ENCODE measurements at regions not wholly inside any gene's neighbourhood (a gene's known extent, or its start where the extent isn't known, plus 50 kb on each side); places are given as distances from the start of the nearest gene placed in this dataset.

GRCh38 chr1:65623895-65624294, 168.8 kb upstream of the PDE4B start:
- no peak overlapping the region for H3K27ac ChIP-seq (ENCODE audit: low read depth, low read length)
- H3K9me3 ChIP-seq (ENCODE audit: insufficient read depth, low read depth, low read length) = no peaks in the 10 kb centered on the region
- no peak overlapping the region for H2AFZ ChIP-seq (ENCODE audit: low read depth, low read length)
- Mint-ChIP-seq H3K27ac (ENCODE audit: unreplicated experiment) (no peak overlapping the region), H3K9me3 (ENCODE audit: unreplicated experiment) (no peaks in the 10 kb centered on the region), H3K27me3 (ENCODE audit: low read depth, unreplicated experiment) (no peaks in the 10 kb centered on the region), H3K36me3 (ENCODE audit: low read depth, unreplicated experiment) (no peaks in the 10 kb centered on the region), H3K4me1 (ENCODE audit: low read depth, unreplicated experiment) (peaks cover 15% of the 10 kb centered on the region), H3K4me3 (ENCODE audit: unreplicated experiment) (peak overlapping the region; percentile 1)
- no peak for TF ChIP-seq EZH2 (IDR thresholded peaks at IDR 0.05; ENCODE audit: insufficient read depth, low read length)
- TF ChIP-seq, protein P1, sequence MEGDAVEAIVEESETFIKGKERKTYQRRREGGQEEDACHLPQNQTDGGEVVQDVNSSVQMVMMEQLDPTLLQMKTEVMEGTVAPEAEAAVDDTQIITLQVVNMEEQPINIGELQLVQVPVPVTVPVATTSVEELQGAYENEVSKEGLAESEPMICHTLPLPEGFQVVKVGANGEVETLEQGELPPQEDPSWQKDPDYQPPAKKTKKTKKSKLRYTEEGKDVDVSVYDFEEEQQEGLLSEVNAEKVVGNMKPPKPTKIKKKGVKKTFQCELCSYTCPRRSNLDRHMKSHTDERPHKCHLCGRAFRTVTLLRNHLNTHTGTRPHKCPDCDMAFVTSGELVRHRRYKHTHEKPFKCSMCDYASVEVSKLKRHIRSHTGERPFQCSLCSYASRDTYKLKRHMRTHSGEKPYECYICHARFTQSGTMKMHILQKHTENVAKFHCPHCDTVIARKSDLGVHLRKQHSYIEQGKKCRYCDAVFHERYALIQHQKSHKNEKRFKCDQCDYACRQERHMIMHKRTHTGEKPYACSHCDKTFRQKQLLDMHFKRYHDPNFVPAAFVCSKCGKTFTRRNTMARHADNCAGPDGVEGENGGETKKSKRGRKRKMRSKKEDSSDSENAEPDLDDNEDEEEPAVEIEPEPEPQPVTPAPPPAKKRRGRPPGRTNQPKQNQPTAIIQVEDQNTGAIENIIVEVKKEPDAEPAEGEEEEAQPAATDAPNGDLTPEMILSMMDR (IDR thresholded peaks at IDR 0.05; ENCODE audit: insufficient read depth, low read depth, low read length) = no peak
- no peak for FAIRE-seq
- H3K36me3 ChIP-seq (ENCODE audit: insufficient read depth, low read length) = no peaks in the 10 kb centered on the region
- DNase-seq (ENCODE audit: low read depth) = no peak
- no peak overlapping the region for H3K4me3 ChIP-seq (ENCODE audit: insufficient read depth, low read depth, low read length)
- no peaks in the 10 kb centered on the region for H3K27me3 ChIP-seq (ENCODE audit: insufficient read depth, low read length)
- no peaks in the 10 kb centered on the region for H3K79me2 ChIP-seq (ENCODE audit: insufficient read depth, low read length)
- H4K20me1 ChIP-seq (ENCODE audit: insufficient read depth, low read length) = no peaks in the 10 kb centered on the region
- no peaks in the 10 kb centered on the region for H3K4me1 ChIP-seq (ENCODE audit: insufficient read depth, low read length)
- H3K9ac ChIP-seq (ENCODE audit: low read length) = no peak overlapping the region
- no peak overlapping the region for H3K4me2 ChIP-seq (ENCODE audit: low read length)

DNA sequence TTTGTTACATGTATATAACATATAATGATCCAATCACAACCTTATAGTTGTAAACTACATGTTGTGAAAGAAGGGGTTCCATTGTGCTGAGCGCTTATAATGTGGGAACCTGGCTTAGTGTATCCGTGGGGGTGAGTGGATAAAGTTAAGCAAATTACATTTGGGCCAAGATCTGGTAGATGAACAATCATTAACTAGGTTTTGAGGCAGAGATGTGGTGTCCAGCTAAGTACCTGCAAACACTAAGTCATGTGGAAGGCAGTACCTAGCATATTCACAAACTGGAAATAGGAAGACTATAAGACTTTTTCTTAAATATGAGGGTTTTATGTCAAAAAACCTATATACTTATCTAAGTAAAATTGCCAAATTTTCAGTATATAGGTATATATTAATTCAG, 167.2 kb upstream of the PDE4B start:
- Histone ChIP-seq H4K20me1 (ENCODE audit: insufficient read depth, low read length) (no peaks in the 10 kb centered on the region), H3K9ac (ENCODE audit: low read length) (no peak overlapping the region), H3K27ac (ENCODE audit: low read depth, low read length) (no peak overlapping the region), H3K79me2 (ENCODE audit: insufficient read depth, low read length) (no peaks in the 10 kb centered on the region), H3K27me3 (ENCODE audit: insufficient read depth, low read length) (no peaks in the 10 kb centered on the region), H3K9me3 (ENCODE audit: insufficient read depth, low read depth, low read length) (no peaks in the 10 kb centered on the region), H3K4me2 (ENCODE audit: low read length) (no peak overlapping the region), H3K4me3 (ENCODE audit: insufficient read depth, low read depth, low read length) (no peak overlapping the region), H3K4me1 (ENCODE audit: insufficient read depth, low read length) (no peaks in the 10 kb centered on the region), H2AFZ (ENCODE audit: low read depth, low read length) (no peak overlapping the region), H3K36me3 (ENCODE audit: insufficient read depth, low read length) (no peaks in the 10 kb centered on the region)
- no peak for DNase-seq (ENCODE audit: low read depth)
- no peak for FAIRE-seq
- Mint-ChIP-seq H3K4me1 (ENCODE audit: low read depth, unreplicated experiment) (peaks cover 15% of the 10 kb centered on the region), H3K27me3 (ENCODE audit: low read depth, unreplicated experiment) (no peaks in the 10 kb centered on the region), H3K27ac (ENCODE audit: unreplicated experiment) (no peak overlapping the region), H3K9me3 (ENCODE audit: unreplicated experiment) (no peaks in the 10 kb centered on the region), H3K36me3 (ENCODE audit: low read depth, unreplicated experiment) (no peaks in the 10 kb centered on the region), H3K4me3 (ENCODE audit: unreplicated experiment) (no peak overlapping the region)
- TF ChIP-seq, protein P1 (IDR thresholded peaks at IDR 0.05; ENCODE audit: insufficient read depth, low read depth, low read length) = no peak
- TF ChIP-seq EZH2 (IDR thresholded peaks at IDR 0.05; ENCODE audit: insufficient read depth, low read length) = no peak

GRCh38 chr1:65626003-65626402, 166.7 kb upstream of the PDE4B start:
- H3K27ac Mint-ChIP-seq (ENCODE audit: unreplicated experiment) = no peak overlapping the region
- no peak for TF ChIP-seq EZH2 (IDR thresholded peaks at IDR 0.05; ENCODE audit: insufficient read depth, low read length)
- TF ChIP-seq, protein P1 (IDR thresholded peaks at IDR 0.05; ENCODE audit: insufficient read depth, low read depth, low read length) = no peak
- Histone ChIP-seq H4K20me1 (ENCODE audit: insufficient read depth, low read length) (no peaks in the 10 kb centered on the region), H3K27me3 (ENCODE audit: insufficient read depth, low read length) (no peaks in the 10 kb centered on the region), H3K4me3 (ENCODE audit: insufficient read depth, low read depth, low read length) (no peak overlapping the region), H3K9me3 (ENCODE audit: insufficient read depth, low read depth, low read length) (no peaks in the 10 kb centered on the region), H3K36me3 (ENCODE audit: insufficient read depth, low read length) (no peaks in the 10 kb centered on the region), H3K4me2 (ENCODE audit: low read length) (no peak overlapping the region), H3K9ac (ENCODE audit: low read length) (no peak overlapping the region), H3K27ac (ENCODE audit: low read depth, low read length) (no peak overlapping the region), H3K4me1 (ENCODE audit: insufficient read depth, low read length) (no peaks in the 10 kb centered on the region), H2AFZ (ENCODE audit: low read depth, low read length) (no peak overlapping the region), H3K79me2 (ENCODE audit: insufficient read depth, low read length) (no peaks in the 10 kb centered on the region)
- no peaks in the 10 kb centered on the region for H3K36me3 Mint-ChIP-seq (ENCODE audit: low read depth, unreplicated experiment)
- H3K4me3 Mint-ChIP-seq (ENCODE audit: unreplicated experiment) = no peak overlapping the region
- FAIRE-seq (no peak), DNase-seq (ENCODE audit: low read depth) (no peak)
- peaks cover 15% of the 10 kb centered on the region for H3K4me1 Mint-ChIP-seq (ENCODE audit: low read depth, unreplicated experiment)
- no peaks in the 10 kb centered on the region for H3K9me3 Mint-ChIP-seq (ENCODE audit: unreplicated experiment)
- H3K27me3 Mint-ChIP-seq (ENCODE audit: low read depth, unreplicated experiment) = no peaks in the 10 kb centered on the region

All from astrocyte (in vitro differentiated cells and primary cell).